SKM-1 (cell line): ENCODE measurements at regions not wholly inside any gene's neighbourhood (a gene's known extent, or its start where the extent isn't known, plus 50 kb on each side); places are given as distances from the start of the nearest gene placed in this dataset.

Experiments used
- DNase-seq: peaks from one replicate; lab custom pipeline; 2025; ENCODE audit not compliant: unreplicated experiment; lab: John Stamatoyannopoulos, UW

DNA sequence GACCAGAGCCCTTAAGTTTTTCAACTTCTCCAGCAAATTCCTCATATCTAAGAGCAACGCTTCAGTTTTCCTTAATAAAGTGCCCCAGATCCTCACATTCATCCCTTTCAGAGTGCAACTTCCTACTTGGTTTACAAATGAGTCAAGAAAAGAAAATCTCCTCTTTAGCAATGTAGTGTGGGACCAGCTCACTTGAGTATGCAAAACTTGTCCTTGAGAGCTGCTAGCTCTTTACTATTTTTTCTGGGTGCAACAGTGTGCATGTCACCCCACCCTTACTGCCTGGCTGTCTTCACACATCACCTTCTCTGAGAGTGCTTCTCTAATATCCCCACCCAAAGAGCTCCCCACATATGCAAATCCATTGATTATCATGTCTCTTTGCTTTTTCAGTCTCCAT is 203.1 kb upstream of the CAMK1G start:
- no peak for DNase-seq

DNA sequence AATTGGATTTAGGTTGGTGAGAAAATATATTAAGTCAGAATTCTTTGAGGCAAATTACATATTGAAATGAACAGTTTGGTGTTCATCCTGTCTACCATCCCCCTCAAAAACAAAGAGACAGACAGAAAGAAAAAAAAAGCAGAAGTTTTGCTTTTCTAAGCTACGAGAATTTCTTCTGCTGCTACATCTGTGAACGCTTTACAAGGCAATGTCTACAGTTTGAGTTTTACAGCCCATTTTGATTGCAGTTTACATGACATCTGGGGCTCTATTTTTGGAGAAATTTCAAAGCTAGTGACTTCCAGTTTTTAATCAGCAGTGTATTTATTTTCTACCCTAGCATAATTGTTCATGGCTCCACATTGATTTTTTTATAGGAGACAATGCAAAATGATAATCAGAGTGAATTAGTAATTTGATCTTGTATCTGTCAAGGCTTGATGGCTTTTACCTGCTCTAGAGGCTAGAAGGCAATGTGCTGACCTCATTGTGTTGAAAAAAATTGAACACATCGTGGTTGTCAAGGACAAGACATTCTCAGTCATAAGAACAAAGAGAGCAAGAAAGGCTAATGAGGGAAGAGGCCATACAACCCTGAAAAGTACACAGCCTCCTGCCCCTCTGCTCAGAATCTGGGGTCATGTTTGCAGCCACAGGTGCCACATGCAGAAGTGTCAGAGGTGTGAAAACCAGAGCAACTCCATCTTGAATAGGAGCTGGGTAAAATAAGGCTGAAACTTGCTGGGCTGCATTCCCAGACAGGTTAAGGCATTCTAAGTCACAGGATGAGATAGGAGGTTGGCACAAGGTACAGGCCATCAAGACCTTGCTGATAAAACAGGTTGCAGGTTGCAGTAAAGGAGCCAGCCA is 201.0 kb upstream of the CAMK1G start:
- DNase-seq = no peak

DNA sequence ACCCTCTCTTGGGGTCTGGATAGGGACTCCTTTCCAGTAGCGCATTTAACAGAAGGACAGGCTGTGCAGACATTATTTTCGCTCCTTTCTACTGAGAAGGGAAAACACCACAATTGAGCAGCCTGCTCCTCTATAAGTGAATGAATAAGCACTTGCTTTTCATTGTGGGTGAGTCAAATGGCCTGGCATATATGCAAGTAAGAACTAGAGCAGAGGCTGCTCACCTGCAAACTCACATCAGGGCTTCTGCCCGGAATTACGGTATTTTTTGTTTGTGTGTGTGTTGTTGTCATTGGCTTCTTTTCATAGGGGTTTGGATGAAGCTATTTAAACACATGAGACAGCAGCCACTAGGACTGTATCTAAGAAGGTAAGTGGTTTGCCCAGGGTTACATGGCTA is 200.1 kb upstream of the CAMK1G start:
- no peak for DNase-seq

DNA sequence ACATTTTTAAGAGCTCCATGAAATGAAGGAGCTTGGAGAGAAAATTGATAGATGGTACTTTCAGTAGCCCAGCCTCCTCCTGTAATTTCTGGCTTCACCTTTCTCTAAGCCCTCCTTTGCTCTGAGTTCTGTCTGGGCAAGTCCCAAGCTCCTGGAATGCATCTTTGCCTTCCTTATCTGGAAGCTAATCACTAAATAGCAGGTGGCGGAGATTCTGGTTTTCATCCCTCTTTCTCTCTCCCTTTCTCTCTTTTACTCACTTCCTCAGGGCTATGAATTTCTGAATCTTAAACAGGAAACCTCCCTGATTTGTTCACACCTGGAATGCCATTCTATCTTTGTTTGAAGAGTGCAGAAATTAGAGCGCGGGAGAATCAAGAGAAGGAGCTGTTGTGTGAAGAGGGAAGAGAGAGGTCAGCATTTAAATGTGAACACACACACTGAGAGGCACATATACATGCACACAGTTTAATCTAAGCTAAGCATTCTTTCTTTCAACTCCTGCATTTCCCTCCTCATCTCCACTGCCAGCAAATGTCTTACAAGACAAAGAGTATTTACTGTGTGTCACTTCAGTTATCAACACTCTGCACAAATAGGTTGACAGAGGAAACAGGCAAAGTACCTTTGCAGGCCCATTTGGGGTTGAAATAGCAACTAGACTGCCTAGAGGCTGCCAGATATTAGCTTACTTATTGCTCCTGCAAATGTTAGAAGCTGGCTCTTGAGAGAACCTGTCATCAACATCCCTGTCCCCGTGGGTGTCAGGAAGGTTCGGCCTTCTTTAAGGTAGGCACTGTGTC is 199.4 kb upstream of the CAMK1G start:
- DNase-seq = no peak

DNA sequence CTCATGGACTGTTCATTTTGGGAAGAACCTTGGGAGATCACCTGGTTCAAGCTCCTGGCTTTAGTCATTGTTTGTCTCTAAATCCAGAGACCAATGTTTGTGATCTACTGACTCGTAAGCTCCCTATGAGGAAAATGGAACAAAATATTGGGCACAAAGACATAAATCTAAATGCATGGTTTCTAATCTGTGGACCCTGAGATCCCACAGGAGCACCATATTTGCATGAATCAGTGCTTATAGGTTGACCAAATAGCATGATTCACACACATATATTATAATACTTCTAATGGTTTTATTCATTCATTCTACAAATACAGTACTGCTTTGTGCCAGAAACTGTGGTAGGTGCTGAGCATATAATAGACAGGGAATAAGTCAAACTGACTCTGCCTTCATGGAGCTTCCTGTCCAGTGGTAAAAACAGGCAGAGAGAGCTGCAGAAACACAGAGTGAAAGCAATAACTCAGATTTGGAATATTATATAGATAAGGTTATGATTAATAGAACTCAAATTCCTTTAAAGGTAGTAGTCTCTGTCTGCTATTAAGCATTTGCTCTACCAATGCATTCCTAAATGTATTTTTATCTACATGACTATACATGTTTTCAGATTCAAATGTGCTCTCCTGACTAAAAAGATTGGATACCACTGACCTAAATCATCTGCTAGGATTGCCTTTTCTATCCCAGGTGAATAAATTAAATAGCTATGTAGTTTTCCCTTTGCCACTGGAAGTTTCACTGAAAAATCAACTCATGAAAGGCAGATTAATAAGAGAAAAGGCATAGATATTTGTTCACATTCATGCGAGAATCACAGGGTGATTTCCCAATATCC is 198.6 kb upstream of the CAMK1G start:
- DNase-seq = no peak

DNA sequence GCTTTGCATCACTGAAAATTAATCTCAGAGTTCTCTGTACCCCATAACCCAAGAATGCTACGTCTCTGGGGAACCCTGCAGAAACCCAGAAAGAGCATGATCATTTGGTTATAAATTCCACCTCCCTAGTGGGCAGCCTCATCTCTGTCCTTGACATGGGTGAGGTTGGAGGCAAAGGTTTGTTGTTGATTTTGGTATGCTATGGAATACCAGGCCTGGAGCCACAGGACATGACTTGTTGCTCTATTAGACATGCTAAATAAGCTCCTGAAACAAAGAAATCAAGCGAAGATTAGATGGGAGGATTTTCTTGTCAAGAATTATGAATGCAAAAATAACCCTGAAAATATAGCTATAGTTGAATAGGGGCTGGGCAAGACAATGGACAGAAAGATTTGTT is 197.4 kb upstream of the CAMK1G start:
- no peak for DNase-seq

DNA sequence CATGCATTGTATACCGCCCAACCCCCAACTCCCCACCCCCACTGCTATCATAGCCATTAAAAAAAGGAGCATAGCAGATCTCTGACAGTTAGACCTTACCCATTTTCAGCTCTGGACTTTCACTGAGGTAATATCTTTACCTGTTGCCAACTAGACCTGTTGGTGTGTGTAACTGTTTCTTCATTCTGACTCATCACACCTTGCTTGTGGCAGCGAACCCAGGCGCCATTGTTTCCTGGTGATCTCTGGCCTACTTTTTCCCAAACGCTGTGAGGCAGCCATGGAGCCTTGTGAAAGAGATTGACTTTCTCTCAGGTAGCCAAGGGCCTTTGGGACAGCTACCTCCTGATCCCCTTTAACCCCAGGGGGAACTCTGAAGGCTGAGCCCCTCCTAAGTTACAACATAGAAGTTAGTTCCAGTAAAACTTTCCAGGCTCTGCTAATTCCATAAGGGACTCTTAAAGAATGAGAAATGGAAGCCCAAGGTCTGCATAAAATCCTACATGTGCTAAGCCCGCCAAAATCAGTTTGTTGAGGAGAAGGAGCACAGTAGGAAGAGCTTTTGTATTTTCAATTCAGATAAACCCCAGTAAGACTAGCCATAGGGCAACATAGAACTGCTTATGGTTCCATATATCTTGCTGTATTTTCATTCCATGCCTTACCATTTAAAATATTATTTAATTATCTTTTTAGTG is 196.1 kb upstream of the CAMK1G start:
- DNase-seq = no peak

DNA sequence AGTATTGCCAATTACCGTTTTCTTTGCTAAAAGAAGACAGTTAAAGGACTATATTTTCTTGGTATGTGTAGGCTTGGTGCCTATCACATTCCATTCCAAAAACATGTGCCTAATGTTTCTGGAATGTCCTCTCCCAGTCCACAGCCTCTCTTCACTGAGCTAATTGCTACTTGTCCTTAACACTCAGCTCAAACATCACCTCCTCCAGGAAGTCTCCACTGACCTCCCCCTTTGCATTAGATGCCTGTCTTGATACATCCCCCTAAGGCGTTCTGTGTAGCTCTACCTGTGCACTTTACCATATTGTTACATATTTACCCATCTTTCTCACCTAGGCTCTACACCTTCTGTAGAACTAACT is 195.6 kb upstream of the CAMK1G start:
- no peak for DNase-seq

DNA sequence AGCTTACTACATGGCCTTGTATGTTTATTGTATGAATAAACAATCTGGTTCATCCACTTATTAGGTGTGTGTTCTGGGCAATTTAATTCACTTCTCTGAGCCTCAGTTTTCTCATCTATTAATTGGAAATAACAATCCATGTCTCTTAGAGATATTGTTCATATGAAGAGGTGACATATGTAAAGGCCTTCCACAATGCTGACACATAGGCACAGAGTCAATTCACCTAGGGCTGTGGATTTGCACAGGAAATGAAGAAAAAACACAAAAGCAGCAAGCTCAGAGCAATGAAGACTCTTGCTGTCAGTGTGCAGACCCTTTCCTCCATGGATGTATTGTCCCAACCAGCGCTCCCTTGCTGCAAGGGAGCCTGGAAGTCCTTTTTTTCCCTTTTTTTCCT is 195.2 kb upstream of the CAMK1G start:
- no peak for DNase-seq

DNA sequence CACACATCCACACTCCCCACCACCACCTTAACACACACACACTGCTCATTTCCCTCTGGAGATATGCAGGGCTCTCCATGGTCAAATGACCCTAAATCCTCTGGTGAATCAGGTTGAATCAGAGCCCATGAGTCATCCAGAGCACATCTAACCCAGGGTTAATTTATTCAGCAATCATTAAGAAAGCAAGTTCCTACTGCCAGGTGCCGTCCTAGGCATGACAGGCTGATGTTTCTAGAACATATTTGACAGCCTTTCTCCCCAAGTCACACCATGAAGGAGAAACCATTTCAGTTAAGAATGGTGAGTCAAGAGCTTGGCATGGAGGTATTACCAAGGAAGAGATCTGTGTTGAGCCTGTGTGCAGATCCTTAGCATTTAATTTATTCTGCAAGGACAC is 194.3 kb upstream of the CAMK1G start:
- DNase-seq = no peak

DNA sequence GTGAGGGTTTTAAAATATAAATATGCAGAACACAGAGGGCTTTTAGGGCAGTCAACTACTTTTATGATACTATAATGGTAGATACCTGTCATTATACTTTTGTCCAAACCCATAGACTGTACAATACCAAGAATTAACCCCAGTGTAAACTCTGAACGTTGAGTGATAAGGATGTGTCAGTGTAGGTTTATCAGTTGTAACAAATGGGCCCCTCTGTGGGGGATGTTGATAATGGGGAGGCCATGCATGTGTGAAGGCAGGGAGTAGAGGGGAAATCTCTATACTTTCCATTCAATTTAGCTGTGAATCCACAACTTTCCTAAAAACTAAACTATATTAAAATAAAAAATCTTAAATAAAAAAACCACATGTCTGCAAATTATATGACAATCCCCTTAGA is 193.5 kb upstream of the CAMK1G start:
- no peak for DNase-seq

DNA sequence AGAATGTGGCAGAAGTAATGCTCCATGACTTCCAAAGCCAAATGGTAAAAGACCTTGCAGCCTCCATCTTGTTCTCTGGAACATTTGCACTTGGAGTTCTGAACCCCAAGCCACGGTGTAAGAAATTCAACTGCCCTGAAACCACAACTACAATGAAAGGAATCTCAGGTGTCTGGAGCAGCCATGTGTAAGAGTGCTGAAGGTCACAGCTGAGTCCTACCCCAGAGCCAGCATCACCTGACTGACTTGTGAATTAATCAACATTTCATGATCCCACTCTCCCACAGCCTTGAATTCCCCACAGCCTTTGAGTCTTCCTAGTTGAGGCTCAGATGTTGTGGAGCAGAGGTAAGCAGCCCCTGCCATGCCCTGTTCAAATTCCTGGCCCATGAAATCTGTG is 192.8 kb upstream of the CAMK1G start:
- no peak for DNase-seq

DNA sequence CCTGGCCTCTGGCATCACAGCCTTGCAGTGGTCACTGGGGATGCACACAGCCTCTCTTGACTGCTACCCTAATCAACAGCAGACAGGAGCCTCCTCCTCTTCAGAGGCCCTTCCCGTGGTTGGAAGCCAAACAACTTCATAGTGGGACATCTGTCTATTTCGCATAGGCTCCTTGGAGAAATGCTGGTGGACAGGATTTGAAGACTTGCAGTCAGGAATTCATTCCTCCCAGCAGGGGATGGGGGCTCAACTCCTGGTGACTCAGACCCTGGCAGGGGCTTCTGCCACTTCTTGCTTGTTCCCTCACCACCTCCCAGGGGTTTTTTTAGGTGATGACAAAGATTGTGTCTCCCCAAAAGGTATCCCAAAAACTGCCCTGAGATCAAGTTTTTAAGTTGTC is 191.7 kb upstream of the CAMK1G start:
- DNase-seq = no peak

DNA sequence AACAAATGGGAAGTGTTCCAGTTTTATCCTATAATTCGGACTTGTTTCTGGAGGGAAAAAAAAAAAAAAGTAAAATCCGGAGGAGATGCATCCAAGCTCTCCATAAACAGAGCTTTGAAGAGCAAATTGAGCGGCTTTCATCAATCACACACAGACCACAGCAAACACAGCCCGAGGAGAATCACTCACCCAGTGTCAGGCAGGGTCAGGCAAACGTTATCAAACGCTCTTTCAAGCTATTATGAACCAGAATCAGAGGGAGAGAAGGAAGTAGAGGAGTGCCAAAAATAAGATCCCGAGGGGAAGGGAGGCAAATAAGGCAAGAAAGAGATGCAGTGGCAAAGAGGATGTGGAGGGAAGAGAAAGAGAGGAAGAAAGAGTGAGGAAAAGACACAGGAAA is 188.3 kb upstream of the CAMK1G start:
- DNase-seq = no peak

DNA sequence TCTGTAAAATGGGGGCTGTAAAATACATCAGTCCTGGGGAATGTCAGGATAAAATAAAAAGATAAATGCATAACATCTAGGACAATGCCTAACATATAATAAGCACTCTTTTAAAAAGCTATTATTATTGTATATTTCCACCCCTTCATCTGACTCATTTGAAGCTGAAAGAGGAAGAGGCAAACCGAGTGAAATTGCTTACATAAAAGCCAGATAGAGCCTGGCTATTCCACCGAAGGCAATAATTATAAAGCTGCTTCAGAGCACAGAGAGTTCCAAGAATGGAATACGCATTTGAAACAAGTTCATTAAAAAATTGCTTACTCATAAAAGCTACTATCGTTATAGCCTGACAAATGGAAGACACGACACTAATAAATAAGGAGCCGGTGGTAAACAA is 186.1 kb upstream of the CAMK1G start:
- no peak for DNase-seq

DNA sequence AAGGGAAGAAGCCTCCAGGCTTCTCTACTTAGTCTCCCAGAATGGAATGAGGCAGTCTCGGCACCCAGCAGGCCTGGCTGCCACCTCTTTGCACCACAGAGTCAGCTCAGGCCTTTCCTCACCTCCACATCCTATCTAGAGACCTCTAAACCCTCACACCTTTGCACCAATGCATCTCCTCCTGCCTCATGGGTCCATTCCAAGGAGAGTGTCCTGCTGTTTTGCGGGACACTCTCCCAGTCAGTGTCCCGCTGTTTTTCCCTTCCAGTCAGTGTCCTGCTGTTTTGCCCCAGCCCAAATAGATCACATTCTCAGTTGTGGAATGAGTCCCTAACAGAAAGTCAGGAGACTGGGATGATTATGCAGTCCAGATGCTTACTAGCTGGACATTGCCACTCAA is 185.6 kb upstream of the CAMK1G start:
- DNase-seq = no peak

DNA sequence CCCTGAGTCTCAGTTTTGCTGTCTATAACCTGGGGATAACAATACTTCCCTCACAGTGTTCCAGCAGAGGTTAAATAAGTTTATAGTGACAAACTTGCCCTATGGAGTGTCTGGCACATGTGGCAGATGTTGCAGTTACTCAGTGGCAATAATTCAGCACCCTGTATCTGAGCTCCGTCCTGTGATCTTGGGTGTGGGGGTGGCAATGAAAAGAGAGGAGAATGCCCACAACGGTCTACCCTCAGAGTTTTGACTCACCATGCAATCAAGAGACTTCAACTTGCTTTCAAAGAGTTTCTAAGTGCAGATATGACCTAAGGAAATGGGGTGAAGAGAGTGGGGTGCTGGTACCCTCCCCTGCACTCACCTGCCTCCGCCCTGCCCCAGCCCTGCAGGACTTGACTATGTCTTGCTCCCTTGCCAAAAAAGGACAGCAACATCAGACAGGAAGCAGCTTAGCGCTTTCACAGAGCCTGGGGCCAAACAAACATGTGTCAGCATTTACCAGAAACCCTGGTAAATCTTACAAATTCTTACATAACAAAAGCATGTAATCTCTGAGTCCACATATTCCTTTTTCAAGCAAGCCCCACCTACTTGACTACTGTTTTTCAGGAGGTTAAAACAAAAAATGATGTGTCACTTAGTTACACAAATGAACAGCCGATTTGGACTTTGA is 185.1 kb upstream of the CAMK1G start:
- DNase-seq = no peak

DNA sequence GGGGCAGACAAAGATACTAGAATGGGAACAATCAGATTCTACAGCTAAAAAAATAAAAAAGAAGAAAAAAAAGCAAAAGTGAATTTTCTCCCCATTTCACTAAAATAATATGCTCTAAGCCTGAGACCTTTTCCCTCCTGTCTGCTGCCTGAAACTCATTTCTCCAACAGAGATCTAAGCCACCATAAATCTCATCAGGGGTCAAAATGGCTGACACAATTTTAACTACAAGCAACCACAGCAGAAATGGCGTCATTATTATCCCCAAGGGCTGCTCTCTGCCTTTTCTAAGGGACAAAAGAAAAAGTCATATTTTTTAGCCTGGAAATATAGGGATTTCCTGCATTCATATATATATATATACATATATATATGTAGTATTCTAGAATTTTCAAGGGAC is 183.7 kb upstream of the CAMK1G start:
- DNase-seq = no peak

DNA sequence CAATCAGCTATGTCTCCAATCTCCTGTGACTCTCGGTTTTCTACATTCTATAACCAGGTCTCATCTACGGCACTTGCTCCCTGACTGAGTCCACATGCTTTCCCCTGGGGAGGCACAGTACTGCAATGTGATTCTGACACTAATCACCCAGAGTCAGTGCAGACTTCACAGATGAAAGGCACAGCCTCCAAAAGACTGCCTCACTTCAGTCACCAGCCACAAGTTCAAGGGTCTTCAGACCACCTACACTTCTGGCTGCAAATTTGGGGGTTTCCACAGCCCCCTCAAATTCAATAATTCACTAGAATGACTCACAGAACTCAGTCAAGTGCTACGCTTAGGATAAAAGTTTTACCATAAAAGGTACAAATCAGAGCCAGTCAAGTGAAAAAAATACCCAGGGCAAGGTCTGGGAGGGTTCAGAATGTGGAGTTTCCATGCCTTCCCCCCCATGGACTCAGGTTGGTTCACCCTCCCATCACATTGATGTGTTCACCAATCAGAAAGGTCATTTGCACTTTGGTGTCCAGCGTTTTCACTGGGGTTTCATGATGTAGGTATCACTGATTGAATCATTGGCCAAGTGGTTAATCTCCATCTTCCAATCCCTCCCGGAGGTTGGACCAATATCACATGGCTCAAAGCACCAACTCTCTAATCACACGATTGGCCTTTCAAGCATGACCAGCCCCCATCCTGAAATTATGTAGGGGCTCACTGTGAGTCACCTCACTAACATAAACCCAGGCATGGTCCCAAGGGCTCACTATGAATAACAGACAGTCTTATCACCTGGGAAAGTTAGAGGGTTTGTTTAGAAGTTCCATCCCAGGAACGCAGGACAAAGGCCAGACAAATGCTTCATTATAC is 182.9 kb upstream of the CAMK1G start:
- no peak for DNase-seq

DNA sequence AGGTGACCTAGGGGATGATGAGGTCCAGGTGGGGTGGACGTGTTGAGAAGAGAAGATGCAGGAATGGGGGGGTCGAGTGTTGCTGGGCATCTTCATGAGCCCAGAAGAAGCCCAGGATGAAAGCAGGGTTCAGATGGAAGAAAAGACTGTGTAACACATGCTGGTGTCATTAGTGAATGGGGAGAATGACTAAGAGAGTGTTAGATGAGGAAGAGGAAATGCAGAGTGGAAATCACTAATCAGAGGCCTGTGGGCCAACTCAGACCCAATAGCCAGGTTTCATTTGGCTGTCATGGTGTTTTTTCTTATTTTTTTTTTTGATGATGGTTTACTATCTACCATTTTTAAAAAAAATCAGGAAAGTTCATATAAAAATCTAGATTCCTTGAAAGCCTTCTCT is 180.8 kb upstream of the CAMK1G start:
- no peak for DNase-seq
